Hepatocyte (in vitro differentiated cells): ENCODE measurements at regions not wholly inside any gene's neighbourhood (a gene's known extent, or its start where the extent isn't known, plus 50 kb on each side); places are given as distances from the start of the nearest gene placed in this dataset.

Experiments
- DNase-seq: peaks from one replicate; pipeline ENCODE4 v3.0.0-alpha.2; 2016; ENCODE audit warnings: low spot score
- H2AFZ ChIP-seq: fragments of 200-600 bp; sonication (generic); 2 replicates; pipeline ENCODE4 v1.6.0; 2016; ENCODE audit warnings: antibody characterized with exemption, mild to moderate bottlenecking
- H3K27ac ChIP-seq: fragments of 200-600 bp; sonication (generic); 2 replicates; pipeline ENCODE4 v1.5.1; 2016; ENCODE audit warnings: mild to moderate bottlenecking
- H3K27me3 ChIP-seq: fragments of 200-600 bp; sonication (generic); 2 replicates; pipeline ENCODE4 v1.6.1; 2016
- H3K36me3 ChIP-seq: fragments of 200-600 bp; sonication (generic); replicated peaks from 2 replicates; pipeline ENCODE4 v1.5.1; 2016; ENCODE audit warnings: low read depth; ENCODE audit not compliant: insufficient read depth
- H3K4me1 ChIP-seq: fragments of 200-600 bp; sonication (generic); 2 replicates; pipeline ENCODE4 v1.5.1; 2016; ENCODE audit warnings: mild to moderate bottlenecking, moderate library complexity; ENCODE audit not compliant: insufficient read depth
- H3K4me2 ChIP-seq: fragments of 200-600 bp; sonication (generic); 2 replicates; pipeline ENCODE4 v1.6.0; 2016
- H3K4me3 ChIP-seq: fragments of 200-600 bp; sonication (generic); 2 replicates; pipeline ENCODE4 v1.5.1; 2016; ENCODE audit warnings: mild to moderate bottlenecking
- H3K79me2 ChIP-seq: fragments of 200-600 bp; sonication (generic); 2 replicates; pipeline ENCODE4 v1.6.0; 2017; ENCODE audit warnings: mild to moderate bottlenecking
- H3K9me2 ChIP-seq: fragments of 200-600 bp; sonication (generic); replicated peaks from 2 replicates; pipeline ENCODE4 v1.6.0; 2017; ENCODE audit warnings: mild to moderate bottlenecking; ENCODE audit not compliant: insufficient read depth
- H3K9me3 ChIP-seq: fragments of 200-600 bp; sonication (generic); 2 replicates; pipeline ENCODE4 v1.5.1; 2016; ENCODE audit warnings: low read depth, mild to moderate bottlenecking
- H4K20me1 ChIP-seq: fragments of 200-600 bp; sonication (generic); 2 replicates; pipeline ENCODE4 v1.6.0; 2016; ENCODE audit warnings: mild to moderate bottlenecking; ENCODE audit not compliant: insufficient read depth, poor library complexity, severe bottlenecking
- EZH2 ChIP-seq: fragments of 200-600 bp; sonication (generic); IDR thresholded peaks from 2 replicates; pipeline ENCODE4 v1.6.1; 2016; ENCODE audit warnings: antibody characterized with exemption, mild to moderate bottlenecking, borderline replicate concordance
- EZH2phosphoT487 ChIP-seq: fragments of 200-600 bp; sonication (generic); IDR thresholded peaks from one replicate; pipeline ENCODE4 v1.6.1; 2018; ENCODE audit warnings: antibody characterized with exemption, mild to moderate bottlenecking, low read depth, moderate library complexity; ENCODE audit not compliant: unreplicated experiment, severe bottlenecking
- WGBS: methylation state at CpG from one replicate; pipeline ENCODE4 v1.1.6; 2016; ENCODE audit warnings: low lambda C conversion rate; ENCODE audit errors: missing lambda C conversion rate; 5-methylcytosine and 5-hydroxymethylcytosine counted together
- TF ChIP-seq, protein P1 (sequence below): fragments of 200-600 bp; sonication (generic); IDR thresholded peaks from 2 replicates; pipeline ENCODE4 v1.5.1; 2016; ENCODE audit warnings: antibody characterized with exemption, mild to moderate bottlenecking; ENCODE audit not compliant: poor library complexity

DNA sequence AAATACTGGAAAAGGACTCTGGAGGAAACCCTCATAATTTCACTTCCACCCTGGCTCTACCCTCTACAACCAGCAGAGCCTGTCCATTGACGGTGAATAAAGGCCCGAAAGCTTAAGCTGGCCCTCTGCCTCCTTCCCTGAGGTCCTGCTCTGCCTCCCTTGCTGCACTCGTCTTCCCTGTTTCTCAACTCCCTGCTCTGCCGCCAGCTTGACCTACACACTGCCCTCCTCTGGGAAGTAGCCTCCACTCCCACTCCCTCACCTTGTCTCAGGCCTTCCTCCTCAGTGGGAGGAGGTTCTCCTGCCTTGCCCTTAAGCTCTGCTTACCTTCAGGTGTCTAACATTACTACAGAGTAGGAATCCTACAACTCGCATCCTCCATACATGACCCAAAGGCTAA, 608.6 kb upstream of the NR3C2 start:
- H3K4me2 ChIP-seq: no peak overlapping the region
- H3K27ac ChIP-seq: no peak overlapping the region
- no peak overlapping the region for H2AFZ ChIP-seq
- no peaks in the 10 kb centered on the region for H4K20me1 ChIP-seq
- H3K4me1 ChIP-seq: no peaks in the 10 kb centered on the region
- H3K27me3 ChIP-seq: no peaks in the 10 kb centered on the region
- H3K79me2 ChIP-seq: no peaks in the 10 kb centered on the region
- no peaks in the 10 kb centered on the region for H3K9me2 ChIP-seq
- H3K9me3 ChIP-seq: no peaks in the 10 kb centered on the region
- DNase-seq: no peak
- TF ChIP-seq EZH2phosphoT487 (no peak), EZH2 (no peak)
- TF ChIP-seq, protein P1, sequence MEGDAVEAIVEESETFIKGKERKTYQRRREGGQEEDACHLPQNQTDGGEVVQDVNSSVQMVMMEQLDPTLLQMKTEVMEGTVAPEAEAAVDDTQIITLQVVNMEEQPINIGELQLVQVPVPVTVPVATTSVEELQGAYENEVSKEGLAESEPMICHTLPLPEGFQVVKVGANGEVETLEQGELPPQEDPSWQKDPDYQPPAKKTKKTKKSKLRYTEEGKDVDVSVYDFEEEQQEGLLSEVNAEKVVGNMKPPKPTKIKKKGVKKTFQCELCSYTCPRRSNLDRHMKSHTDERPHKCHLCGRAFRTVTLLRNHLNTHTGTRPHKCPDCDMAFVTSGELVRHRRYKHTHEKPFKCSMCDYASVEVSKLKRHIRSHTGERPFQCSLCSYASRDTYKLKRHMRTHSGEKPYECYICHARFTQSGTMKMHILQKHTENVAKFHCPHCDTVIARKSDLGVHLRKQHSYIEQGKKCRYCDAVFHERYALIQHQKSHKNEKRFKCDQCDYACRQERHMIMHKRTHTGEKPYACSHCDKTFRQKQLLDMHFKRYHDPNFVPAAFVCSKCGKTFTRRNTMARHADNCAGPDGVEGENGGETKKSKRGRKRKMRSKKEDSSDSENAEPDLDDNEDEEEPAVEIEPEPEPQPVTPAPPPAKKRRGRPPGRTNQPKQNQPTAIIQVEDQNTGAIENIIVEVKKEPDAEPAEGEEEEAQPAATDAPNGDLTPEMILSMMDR: no peak
- no peaks in the 10 kb centered on the region for H3K36me3 ChIP-seq
- no peak overlapping the region for H3K4me3 ChIP-seq
- 82% methylated on average over 5 of the region's 5 CpGs for WGBS

DNA sequence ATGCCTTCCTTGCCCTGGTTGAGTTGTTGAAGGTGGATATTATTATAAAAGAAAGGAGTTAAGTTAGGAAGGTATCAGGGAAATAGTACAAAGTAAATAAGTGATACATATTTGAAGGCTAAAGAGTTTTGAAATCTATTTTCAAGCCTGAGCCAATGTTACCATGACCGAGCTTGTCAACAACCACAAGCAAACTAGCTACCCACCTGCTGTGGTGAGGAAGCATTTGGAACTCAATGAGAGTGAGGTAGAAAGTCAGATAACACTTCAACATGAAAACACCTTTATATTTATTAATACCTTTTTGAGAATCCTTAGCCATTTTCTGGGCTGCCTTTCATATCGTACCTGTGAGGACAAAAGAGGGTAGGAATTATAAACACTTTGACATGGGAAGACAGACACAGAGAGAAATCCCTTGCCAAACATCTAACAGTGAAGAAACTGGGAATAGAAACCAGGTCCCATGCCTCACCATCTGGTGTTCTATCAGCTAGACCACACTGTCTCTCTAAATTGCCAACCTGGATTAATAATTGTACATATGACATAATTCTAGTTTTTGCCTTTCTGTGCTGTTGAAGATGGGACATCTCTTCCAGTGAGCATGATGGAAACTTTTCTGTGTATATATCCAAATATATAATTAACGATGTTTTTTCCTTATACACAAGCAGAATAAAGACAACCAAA, 606.4 kb upstream of the NR3C2 start:
- H3K9me3 ChIP-seq: no peaks in the 10 kb centered on the region
- H3K36me3 ChIP-seq: no peaks in the 10 kb centered on the region
- no peak overlapping the region for H3K4me3 ChIP-seq
- no peak overlapping the region for H3K27ac ChIP-seq
- H2AFZ ChIP-seq: no peak overlapping the region
- no peaks in the 10 kb centered on the region for H3K4me1 ChIP-seq
- TF ChIP-seq, protein P1: no peak
- TF ChIP-seq EZH2 (no peak), EZH2phosphoT487 (no peak)
- WGBS: 97% methylated on average over 3 of the region's 3 CpGs
- H3K9me2 ChIP-seq: no peaks in the 10 kb centered on the region
- DNase-seq: no peak
- no peaks in the 10 kb centered on the region for H3K27me3 ChIP-seq
- no peaks in the 10 kb centered on the region for H3K79me2 ChIP-seq
- H3K4me2 ChIP-seq: no peak overlapping the region
- no peaks in the 10 kb centered on the region for H4K20me1 ChIP-seq

DNA sequence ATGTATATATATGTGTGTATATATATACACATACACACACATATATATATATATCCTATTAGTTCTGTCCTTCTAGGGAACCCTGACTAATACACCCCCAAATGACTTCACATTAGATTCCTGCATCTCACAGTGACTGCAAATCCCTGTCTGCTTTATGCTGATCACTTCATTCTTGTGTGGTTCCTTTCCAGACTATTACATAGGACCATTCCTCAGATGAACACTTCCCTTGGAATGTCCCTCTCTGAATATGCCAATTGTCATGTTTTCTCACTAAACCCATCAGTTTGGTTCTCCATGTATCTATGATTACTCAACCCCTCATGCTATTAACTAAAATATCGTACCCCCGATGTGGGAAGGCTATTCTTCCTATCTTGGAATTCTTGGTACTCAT, 605.2 kb upstream of the NR3C2 start:
- WGBS: 90% methylated on average over 2 of the region's 2 CpGs

More for the DNA sequence above, 605.2 kb upstream of the NR3C2 start:
- Histone ChIP-seq H2AFZ (no peak overlapping the region), H3K9me3 (no peaks in the 10 kb centered on the region), H3K36me3 (no peaks in the 10 kb centered on the region), H4K20me1 (no peaks in the 10 kb centered on the region), H3K27ac (no peak overlapping the region), H3K4me3 (no peak overlapping the region), H3K4me1 (no peaks in the 10 kb centered on the region), H3K9me2 (no peaks in the 10 kb centered on the region), H3K79me2 (no peaks in the 10 kb centered on the region), H3K4me2 (no peak overlapping the region), H3K27me3 (no peaks in the 10 kb centered on the region)
- DNase-seq: no peak
- no peak for TF ChIP-seq EZH2
- TF ChIP-seq, protein P1: no peak
- TF ChIP-seq EZH2phosphoT487: no peak
